ENCODE measurements at regions not wholly inside any gene's neighbourhood (a gene's known extent, or its start where the extent isn't known, plus 50 kb on each side); places are given as distances from the start of the nearest gene placed in this dataset.

DNA sequence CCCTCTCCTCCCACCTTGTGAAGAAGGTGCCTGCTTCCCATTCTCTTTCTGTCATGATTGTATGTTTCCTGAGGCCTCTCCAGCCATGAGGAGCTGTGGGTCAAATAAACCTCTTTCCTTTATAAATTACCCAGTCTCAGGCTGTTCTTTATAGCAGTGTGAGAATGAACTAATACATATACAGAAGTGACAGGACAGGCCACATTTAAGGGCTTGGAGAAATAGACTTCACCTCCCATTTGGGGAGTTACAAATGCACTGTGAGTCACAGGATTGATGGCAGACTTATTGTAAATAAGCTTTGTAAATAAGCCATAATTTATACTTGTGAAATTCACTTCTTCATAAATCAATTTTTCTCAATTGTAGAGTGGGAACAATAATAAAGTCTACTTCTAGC lies 543.3 kb downstream of the LRRIQ3 start:
- H3K4me3 ChIP-seq = no peak overlapping the region
- TF ChIP-seq Cebpa-rat (IDR thresholded peaks at IDR 0.05) = no peak
- no peaks in the 10 kb centered on the region for H3K27me3 ChIP-seq
- H3K9ac ChIP-seq = no peak overlapping the region
- no peak overlapping the region for H3K27ac ChIP-seq
- no peak overlapping the region for H3K4me2 ChIP-seq
- no peaks in the 10 kb centered on the region for H4K20me1 ChIP-seq
- no peaks in the 10 kb centered on the region for H3K4me1 ChIP-seq
- no peaks in the 10 kb centered on the region for H3K36me3 ChIP-seq
- H3K9me3 ChIP-seq (replicated peaks in 1 of 11) = no peaks in the 10 kb centered on the region

GRCh38 chr1:73644198-73644597 lies 553.8 kb downstream of the LRRIQ3 start:
- Histone ChIP-seq H3K36me3 (no peaks in the 10 kb centered on the region), H3K4me1 (no peaks in the 10 kb centered on the region), H3K27me3 (no peaks in the 10 kb centered on the region), H3K9ac (no peak overlapping the region), H4K20me1 (no peaks in the 10 kb centered on the region), H3K4me3 (no peak overlapping the region), H3K4me2 (no peak overlapping the region), H3K27ac (no peak overlapping the region), H3K9me3 (replicated peaks in 1 of 11) (no peaks in the 10 kb centered on the region)
- no peak for TF ChIP-seq Cebpa-rat (IDR thresholded peaks at IDR 0.05)

GRCh38 chr1:73639494-73639893 lies 558.5 kb downstream of the LRRIQ3 start:
- H3K4me3 ChIP-seq = no peak overlapping the region
- H3K4me2 ChIP-seq = no peak overlapping the region

DNA sequence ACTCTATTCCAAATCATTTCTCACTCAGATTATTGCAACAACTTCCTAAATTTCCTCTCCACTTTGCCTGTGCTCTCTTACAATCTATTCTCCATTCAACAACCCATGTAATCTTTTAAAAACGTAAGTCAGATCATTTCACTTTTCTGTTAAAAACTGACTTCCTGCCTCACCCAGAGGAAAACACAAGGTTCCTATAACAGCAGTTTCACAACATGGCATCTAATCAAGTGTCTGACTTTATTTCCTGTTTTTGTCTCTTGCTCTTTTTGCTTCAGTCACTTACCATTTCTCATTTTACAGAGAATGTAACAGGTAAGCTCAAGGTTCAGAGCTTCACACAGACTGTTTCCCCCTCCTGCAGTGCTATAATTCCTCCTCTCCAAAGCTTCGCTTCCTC lies 560.7 kb downstream of the LRRIQ3 start:
- TF ChIP-seq Cebpa-rat (IDR thresholded peaks at IDR 0.05) = no peak

More at GRCh38 chr1:73639494-73639893, 558.5 kb downstream of the LRRIQ3 start:
- H3K9me3 ChIP-seq (replicated peaks in 1 of 11) = no peaks in the 10 kb centered on the region
- H3K27me3 ChIP-seq = no peaks in the 10 kb centered on the region
- TF ChIP-seq Cebpa-rat (IDR thresholded peaks at IDR 0.05) = no peak
- H3K9ac ChIP-seq = no peak overlapping the region
- H3K27ac ChIP-seq = no peak overlapping the region
- no peaks in the 10 kb centered on the region for H3K36me3 ChIP-seq
- H4K20me1 ChIP-seq = no peaks in the 10 kb centered on the region
- peaks cover 5 to 13% (median 9%) of the 10 kb centered on the region in 10 experiments; a peak in 12 of 20 replicates for H3K4me1 ChIP-seq

GRCh38 chr1:73635021-73635420 lies 563.0 kb downstream of the LRRIQ3 start:
- Histone ChIP-seq H3K4me1 (peaks cover 5 to 13% (median 9%) of the 10 kb centered on the region in 10 experiments; a peak in 12 of 20 replicates), H3K4me3 (no peak overlapping the region), H3K27ac (no peak overlapping the region), H3K9ac (no peak overlapping the region), H4K20me1 (no peaks in the 10 kb centered on the region), H3K9me3 (replicated peaks in 1 of 11) (no peaks in the 10 kb centered on the region), H3K27me3 (no peaks in the 10 kb centered on the region), H3K36me3 (no peaks in the 10 kb centered on the region), H3K4me2 (no peak overlapping the region)
- no peak for TF ChIP-seq Cebpa-rat (IDR thresholded peaks at IDR 0.05)

More for the DNA sequence above, 560.7 kb downstream of the LRRIQ3 start:
- H3K9ac ChIP-seq = no peak overlapping the region
- no peaks in the 10 kb centered on the region for H3K9me3 ChIP-seq (replicated peaks in 1 of 11)
- no peak overlapping the region for H3K4me3 ChIP-seq
- H3K4me1 ChIP-seq = peaks cover 5 to 13% (median 9%) of the 10 kb centered on the region in 10 experiments; a peak in 12 of 20 replicates
- H3K27me3 ChIP-seq = no peaks in the 10 kb centered on the region
- H4K20me1 ChIP-seq = no peaks in the 10 kb centered on the region
- H3K4me2 ChIP-seq = peak overlapping the region in 9 of 11 experiments; percentile 1 to 50 (median 20); a peak in 10 of 22 replicates
- no peaks in the 10 kb centered on the region for H3K36me3 ChIP-seq
- H3K27ac ChIP-seq = peak overlapping the region in 5 of 11 experiments; percentile 20 to 54 (median 38); a peak in 9 of 22 replicates

DNA sequence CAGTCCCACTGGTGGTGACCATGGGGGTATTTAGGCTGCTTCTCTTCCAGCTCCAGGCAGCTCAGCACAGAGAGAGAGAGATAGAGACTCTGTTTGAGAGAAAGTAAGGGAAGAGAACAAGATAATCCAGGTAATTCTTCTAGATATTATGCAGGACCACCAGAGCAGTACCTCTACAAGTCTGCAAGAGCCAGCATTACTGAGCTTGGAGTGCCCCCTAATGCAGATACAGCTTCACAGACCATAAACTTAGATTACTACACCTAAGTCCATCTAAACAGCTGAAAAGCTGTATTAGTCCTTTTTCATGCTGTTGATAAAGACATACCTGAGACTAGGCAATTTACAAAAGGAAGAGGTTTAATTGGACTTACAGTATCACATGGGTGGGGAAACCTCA lies 570.3 kb downstream of the LRRIQ3 start:
- Histone ChIP-seq H3K27me3 (no peaks in the 10 kb centered on the region), H4K20me1 (no peaks in the 10 kb centered on the region), H3K9ac (no peak overlapping the region), H3K36me3 (no peaks in the 10 kb centered on the region), H3K4me3 (no peak overlapping the region), H3K4me2 (no peak overlapping the region), H3K27ac (no peak overlapping the region), H3K9me3 (replicated peaks in 1 of 11) (peaks cover 0 to 15% (median 10%) of the 10 kb centered on the region in 11 experiments; a peak in 19 of 22 replicates), H3K4me1 (no peaks in the 10 kb centered on the region)
- no peak for TF ChIP-seq Cebpa-rat (IDR thresholded peaks at IDR 0.05)

- Histone ChIP-seq H3K4me2 (no peak overlapping the region), H3K4me1 (no peaks in the 10 kb centered on the region), H4K20me1 (no peaks in the 10 kb centered on the region), H3K27me3 (no peaks in the 10 kb centered on the region), H3K9me3 (replicated peaks in 1 of 11) (peaks cover 0 to 15% (median 10%) of the 10 kb centered on the region in 11 experiments; a peak in 19 of 22 replicates), H3K36me3 (no peaks in the 10 kb centered on the region), H3K27ac (no peak overlapping the region), H3K4me3 (no peak overlapping the region), H3K9ac (no peak overlapping the region)
- TF ChIP-seq Cebpa-rat (IDR thresholded peaks at IDR 0.05) = no peak
Measured at GRCh38 chr1:73626326-73626725, 571.6 kb downstream of the LRRIQ3 start.

DNA sequence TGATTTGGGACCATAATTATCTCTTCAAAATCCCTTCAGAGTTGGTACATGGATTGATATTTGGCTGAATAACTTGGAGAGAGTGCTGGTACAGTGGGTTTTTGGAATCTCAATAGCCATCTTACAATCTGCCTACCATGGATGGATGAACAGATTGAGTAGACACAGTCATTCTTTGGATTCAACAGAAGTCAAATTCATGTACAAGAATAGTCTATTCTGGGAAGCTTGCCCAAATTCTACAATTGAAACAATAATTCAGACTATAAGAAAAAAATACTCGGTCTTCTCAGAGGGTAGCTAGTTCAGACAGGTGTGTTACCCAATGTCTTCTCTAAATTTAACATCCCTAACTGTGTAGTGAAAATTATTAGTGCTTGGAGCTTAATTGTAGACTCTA lies 574.0 kb downstream of the LRRIQ3 start:
- Histone ChIP-seq H3K4me2 (no peak overlapping the region), H4K20me1 (no peaks in the 10 kb centered on the region), H3K4me1 (no peaks in the 10 kb centered on the region), H3K9me3 (replicated peaks in 1 of 11) (peaks cover 0 to 9% (median 7%) of the 10 kb centered on the region in 11 experiments; a peak in 19 of 22 replicates), H3K36me3 (no peaks in the 10 kb centered on the region), H3K4me3 (no peak overlapping the region), H3K27me3 (no peaks in the 10 kb centered on the region), H3K9ac (no peak overlapping the region), H3K27ac (no peak overlapping the region)
- TF ChIP-seq Cebpa-rat (IDR thresholded peaks at IDR 0.05) = no peak

DNA sequence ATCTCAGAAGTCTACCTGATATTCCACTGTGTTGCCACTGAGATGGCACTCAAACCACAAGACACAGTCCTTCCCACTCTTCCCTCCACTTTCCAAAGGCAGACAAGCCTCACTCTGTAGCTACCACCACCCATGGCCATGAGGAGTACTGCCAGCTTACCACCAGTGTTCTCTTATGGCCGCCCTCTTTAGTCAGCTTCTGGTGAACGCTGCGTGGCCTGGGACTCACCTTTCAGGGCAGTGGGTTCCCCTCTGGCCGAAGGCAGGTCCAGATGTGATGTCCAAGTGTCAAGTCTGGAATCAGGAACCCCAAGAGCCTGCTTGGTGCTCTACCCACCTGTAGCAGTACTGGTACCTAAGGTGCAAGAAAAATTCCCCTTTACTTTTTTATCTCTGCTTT lies 580.8 kb downstream of the LRRIQ3 start:
- H4K20me1 ChIP-seq = no peaks in the 10 kb centered on the region
- TF ChIP-seq Cebpa-rat (IDR thresholded peaks at IDR 0.05) = no peak
- no peaks in the 10 kb centered on the region for H3K4me1 ChIP-seq
- no peak overlapping the region for H3K27ac ChIP-seq
- no peak overlapping the region for H3K4me2 ChIP-seq
- peaks cover 0 to 4% (median 0%) of the 10 kb centered on the region in 11 experiments; a peak in 1 of 22 replicates for H3K9me3 ChIP-seq (replicated peaks in 1 of 11)
- H3K27me3 ChIP-seq = no peaks in the 10 kb centered on the region
- no peak overlapping the region for H3K4me3 ChIP-seq
- no peak overlapping the region for H3K9ac ChIP-seq
- no peaks in the 10 kb centered on the region for H3K36me3 ChIP-seq

- H4K20me1 ChIP-seq = no peaks in the 10 kb centered on the region; a peak in 1 of 22 replicates
- H3K4me2 ChIP-seq = no peak overlapping the region
- H3K27ac ChIP-seq = no peak overlapping the region
- H3K4me3 ChIP-seq = no peak overlapping the region
- H3K27me3 ChIP-seq = no peaks in the 10 kb centered on the region
- no peak for TF ChIP-seq Cebpa-rat (IDR thresholded peaks at IDR 0.05)
- no peaks in the 10 kb centered on the region for H3K4me1 ChIP-seq
- H3K9me3 ChIP-seq (replicated peaks in 1 of 11) = peaks cover 0 to 8% (median 0%) of the 10 kb centered on the region in 11 experiments; a peak in 3 of 22 replicates
- H3K36me3 ChIP-seq = no peaks in the 10 kb centered on the region
- H3K9ac ChIP-seq = no peak overlapping the region
Measured at GRCh38 chr1:73611681-73612080, 586.3 kb downstream of the LRRIQ3 start.
